Suprapubic skin (tissue), 4 donors: ENCODE measurements at regions not wholly inside any gene's neighbourhood (a gene's known extent, or its start where the extent isn't known, plus 50 kb on each side); places are given as distances from the start of the nearest gene placed in this dataset.
A peak's percentile ranks its signal among the peaks of the same experiment; 100 is the strongest.
"Not testable (repeated sequence)": the region's sequence is repeated elsewhere in the genome, so short reads cannot be mapped to it uniquely, and the experiment has no call there.

Experiments
- DNase-seq, 2 donors: peaks; one replicate each; pipeline ENCODE4 v3.0.0-alpha.2; 2019; ENCODE audit warnings: low spot score in 2 of 2
- H3K27ac ChIP-seq: fragments of 200-600 bp; sonication (generic); one replicate; pipeline ENCODE4 v1.5.1; 2019
- H3K27me3 ChIP-seq: fragments of 200-600 bp; sonication (generic); one replicate; pipeline ENCODE4 v1.5.1; 2019
- H3K36me3 ChIP-seq: fragments of 200-600 bp; sonication (generic); one replicate; pipeline ENCODE4 v1.5.1; 2019
- H3K4me1 ChIP-seq: fragments of 200-600 bp; sonication (generic); one replicate; pipeline ENCODE4 v1.5.1; 2019
- H3K4me3 ChIP-seq: fragments of 200-600 bp; sonication (generic); one replicate; pipeline ENCODE4 v1.5.1; 2019; ENCODE audit warnings: mild to moderate bottlenecking
- H3K9me3 ChIP-seq: fragments of 200-600 bp; sonication (generic); one replicate; pipeline ENCODE4 v1.5.1; 2019
- CTCF ChIP-seq, 2 donors: fragments of 200-600 bp in 1 of 2; fragments of 450-650 bp in 1 of 2; sonication (generic) in 1 of 2; IDR thresholded peaks; one replicate each; pipeline ENCODE4 v1.5.1; 2016 to 2019; ENCODE audit warnings: antibody characterized with exemption in 2 of 2, mild to moderate bottlenecking in 1 of 2, moderate library complexity in 1 of 2
- EP300 ChIP-seq: sonication (generic); formaldehyde crosslinking; IDR thresholded peaks from one replicate; pipeline ENCODE4 v1.6.1; 2017; ENCODE audit warnings: antibody characterized with exemption
- POLR2A ChIP-seq, 2 donors: fragments of 450-650 bp; IDR thresholded peaks; one replicate each; pipeline ENCODE4 v1.6.1; 2017; ENCODE audit warnings: antibody characterized with exemption in 2 of 2, mild to moderate bottlenecking in 2 of 2, moderate library complexity in 2 of 2
- POLR2AphosphoS5 ChIP-seq, 3 donors: sonication (generic); formaldehyde crosslinking; IDR thresholded peaks; one replicate each; pipeline ENCODE4 v1.6.1; 2017; ENCODE audit warnings: antibody characterized with exemption in 3 of 3
- WGBS: methylation state at CpG from one replicate; pipeline ENCODE4 v1.1.5; 2018; 5-methylcytosine and 5-hydroxymethylcytosine counted together

GRCh38 chr9:108434036-108434435 lies 421.8 kb downstream of the ACTL7B start:
- WGBS = 79% methylated on average over 2 of the region's 2 CpGs
- H3K4me3 ChIP-seq = no peak overlapping the region
- DNase-seq = no peak
- H3K27ac ChIP-seq = no peak overlapping the region
- no peaks in the 10 kb centered on the region for H3K36me3 ChIP-seq
- no peaks in the 10 kb centered on the region for H3K4me1 ChIP-seq
- H3K9me3 ChIP-seq = peaks cover under 1% of the 10 kb centered on the region
- TF ChIP-seq POLR2A (IDR thresholded peaks at IDR 0.05) (no peak), POLR2AphosphoS5 (IDR thresholded peaks at IDR 0.05) (no peak), EP300 (no peak), CTCF (IDR thresholded peaks at IDR 0.05) (no peak)
- no peaks in the 10 kb centered on the region for H3K27me3 ChIP-seq

- 99% methylated on average over 2 of the region's 2 CpGs for WGBS
- TF ChIP-seq EP300 = no peak
- TF ChIP-seq CTCF (IDR thresholded peaks at IDR 0.05) = no peak
- no peak for TF ChIP-seq POLR2A (IDR thresholded peaks at IDR 0.05)
- no peak for TF ChIP-seq POLR2AphosphoS5 (IDR thresholded peaks at IDR 0.05)
- no peak overlapping the region for H3K27ac ChIP-seq
These were observed 425.1 kb downstream of the ACTL7B start for GRCh38 chr9:108430655-108431054.

GRCh38 chr9:108427751-108428150 lies 428.0 kb downstream of the ACTL7B start:
- no peak overlapping the region for H3K4me3 ChIP-seq
- no peak overlapping the region for H3K27ac ChIP-seq
- H3K4me1 ChIP-seq = peaks cover 13% of the 10 kb centered on the region
- no peak for DNase-seq
- H3K27me3 ChIP-seq = no peaks in the 10 kb centered on the region
- TF ChIP-seq POLR2A (IDR thresholded peaks at IDR 0.05) (no peak), EP300 (no peak)
- H3K36me3 ChIP-seq = no peaks in the 10 kb centered on the region
- 71% methylated on average over 3 of the region's 3 CpGs for WGBS
- H3K9me3 ChIP-seq = peaks cover 2% of the 10 kb centered on the region

More at GRCh38 chr9:108430655-108431054, 425.1 kb downstream of the ACTL7B start:
- H3K4me1 ChIP-seq = no peaks in the 10 kb centered on the region
- no peak for DNase-seq
- H3K9me3 ChIP-seq = peaks cover 2% of the 10 kb centered on the region
- no peaks in the 10 kb centered on the region for H3K36me3 ChIP-seq
- no peaks in the 10 kb centered on the region for H3K27me3 ChIP-seq
- no peak overlapping the region for H3K4me3 ChIP-seq

GRCh38 chr9:108426421-108426940 lies 429.3 kb downstream of the ACTL7B start:
- not testable (repeated sequence) for H3K9me3 ChIP-seq, H3K4me3 ChIP-seq, H3K36me3 ChIP-seq, DNase-seq, H3K27ac ChIP-seq, H3K27me3 ChIP-seq
- WGBS = 54% methylated on average over 3 of the region's 3 CpGs
- H3K4me1 ChIP-seq = peaks cover 13% of the 10 kb centered on the region

GRCh38 chr9:108423433-108423832 lies 432.4 kb downstream of the ACTL7B start:
- Histone ChIP-seq H3K4me1 (peaks cover 13% of the 10 kb centered on the region), H3K36me3 (no peaks in the 10 kb centered on the region), H3K9me3 (no peaks in the 10 kb centered on the region), H3K27me3 (no peaks in the 10 kb centered on the region), H3K27ac (peak overlapping the region; percentile 59), H3K4me3 (no peak overlapping the region)
- TF ChIP-seq CTCF (IDR thresholded peaks at IDR 0.05) (no peak), POLR2A (IDR thresholded peaks at IDR 0.05) (no peak), POLR2AphosphoS5 (IDR thresholded peaks at IDR 0.05) (no peak), EP300 (no peak)
- WGBS = 38% methylated on average over 9 of the region's 9 CpGs
- no peak for DNase-seq

- Histone ChIP-seq H3K27me3 (no peaks in the 10 kb centered on the region), H3K9me3 (no peaks in the 10 kb centered on the region)
- no peak for TF ChIP-seq POLR2AphosphoS5 (IDR thresholded peaks at IDR 0.05)
- TF ChIP-seq CTCF (IDR thresholded peaks at IDR 0.05) = no peak
These were observed 436.4 kb downstream of the ACTL7B start for GRCh38 chr9:108419379-108419778.

More at GRCh38 chr9:108419379-108419778, 436.4 kb downstream of the ACTL7B start:
- Histone ChIP-seq H3K4me1 (peaks cover 22% of the 10 kb centered on the region), H3K27ac (no peak overlapping the region), H3K36me3 (no peaks in the 10 kb centered on the region), H3K4me3 (no peak overlapping the region)
- DNase-seq = no peak
